ENCODE measurements at regions not wholly inside any gene's neighbourhood (a gene's known extent, or its start where the extent isn't known, plus 50 kb on each side); places are given as distances from the start of the nearest gene placed in this dataset.

GRCh38 chr12:91922139-91922538, 223.5 kb downstream of the BTG1 start:
- DNase-seq (ENCODE audit: low spot score), result no peak

- no peak for DNase-seq (ENCODE audit: low spot score)
Measured at GRCh38 chr12:91921555-91921954, 224.1 kb downstream of the BTG1 start.

GRCh38 chr12:91920741-91921140, 224.9 kb downstream of the BTG1 start:
- DNase-seq (ENCODE audit: low spot score), result no peak

- no peak for DNase-seq (ENCODE audit: low spot score)
Measured at GRCh38 chr12:91920276-91920675, 225.4 kb downstream of the BTG1 start.

GRCh38 chr12:91918431-91918830, 227.2 kb downstream of the BTG1 start:
- DNase-seq (ENCODE audit: low spot score), result no peak

GRCh38 chr12:91914701-91915100, 230.9 kb downstream of the BTG1 start:
- DNase-seq (ENCODE audit: low spot score), result no peak

- DNase-seq (ENCODE audit: low spot score), result no peak
Measured at GRCh38 chr12:91913651-91914050, 232.0 kb downstream of the BTG1 start.

GRCh38 chr12:91913124-91913523, 232.5 kb downstream of the BTG1 start:
- DNase-seq (ENCODE audit: low spot score), result no peak

- DNase-seq (ENCODE audit: low spot score), result no peak
Measured at GRCh38 chr12:91912178-91912577, 233.5 kb downstream of the BTG1 start.

GRCh38 chr12:91910871-91911388, 234.7 kb downstream of the BTG1 start:
- DNase-seq (ENCODE audit: low spot score), result no peak

- DNase-seq (ENCODE audit: low spot score), result no peak
Measured at GRCh38 chr12:91902860-91903683, 242.6 kb downstream of the BTG1 start.

GRCh38 chr12:91901381-91902074, 244.1 kb downstream of the BTG1 start:
- DNase-seq (ENCODE audit: low spot score), result no peak

GRCh38 chr12:91900971-91901370, 244.7 kb downstream of the BTG1 start:
- no peak for DNase-seq (ENCODE audit: low spot score)

GRCh38 chr12:91899056-91899455, 246.6 kb downstream of the BTG1 start:
- DNase-seq (ENCODE audit: low spot score), result no peak

GRCh38 chr12:91897025-91897515, 248.6 kb downstream of the BTG1 start:
- DNase-seq (ENCODE audit: low spot score), result no peak

GRCh38 chr12:91896286-91897024, 249.2 kb downstream of the BTG1 start:
- DNase-seq (ENCODE audit: low spot score), result no peak

- no peak for DNase-seq (ENCODE audit: low spot score)
Measured at GRCh38 chr12:91894911-91895310, 250.7 kb downstream of the BTG1 start.

GRCh38 chr12:91893476-91893875, 252.2 kb downstream of the BTG1 start:
- DNase-seq (ENCODE audit: low spot score), result no peak

- no peak for DNase-seq (ENCODE audit: low spot score)
Measured at GRCh38 chr12:91892081-91892855, 253.4 kb downstream of the BTG1 start.

GRCh38 chr12:91890742-91891141, 254.9 kb downstream of the BTG1 start:
- DNase-seq (ENCODE audit: low spot score), result no peak

- DNase-seq (ENCODE audit: low spot score), result no peak
Measured at GRCh38 chr12:91889910-91890309, 255.7 kb downstream of the BTG1 start.

GRCh38 chr12:91889059-91889458, 256.6 kb downstream of the BTG1 start:
- DNase-seq (ENCODE audit: low spot score), result no peak
